Mesothelial cell of epicardium (in vitro differentiated cells): ENCODE measurements at regions not wholly inside any gene's neighbourhood (a gene's known extent, or its start where the extent isn't known, plus 50 kb on each side); places are given as distances from the start of the nearest gene placed in this dataset.
"Not testable (repeated sequence)": the region's sequence is repeated elsewhere in the genome, so short reads cannot be mapped to it uniquely, and the experiment has no call there.

Experiments used
- DNase-seq, 2 experiments: peaks; one replicate each; pipeline ENCODE4 v3.0.0; 2021; ENCODE audit warnings: low spot score in 2 of 2; ENCODE audit not compliant: unreplicated experiment in 2 of 2
- H3K27ac Mint-ChIP-seq: 2 replicates; pipeline ENCODE4 v1.8.0; 2021; ENCODE audit warnings: mixed read lengths
- H3K27me3 Mint-ChIP-seq: 2 replicates; pipeline ENCODE4 v1.8.0; 2021; ENCODE audit warnings: low read depth, mixed read lengths
- H3K36me3 Mint-ChIP-seq: 2 replicates; pipeline ENCODE4 v1.8.0; 2021; ENCODE audit warnings: mixed read lengths
- H3K4me1 Mint-ChIP-seq: 2 replicates; pipeline ENCODE4 v1.8.0; 2021; ENCODE audit warnings: mixed read lengths
- H3K4me3 Mint-ChIP-seq: 2 replicates; pipeline ENCODE4 v1.8.0; 2021; ENCODE audit warnings: mild to moderate bottlenecking, moderate library complexity, mixed read lengths
- H3K9me3 Mint-ChIP-seq: 2 replicates; pipeline ENCODE4 v1.8.0; 2021; ENCODE audit warnings: mixed read lengths
- CTCF ChIP-seq: fragments of 200-600 bp; sonication (generic); IDR thresholded peaks from one replicate; pipeline ENCODE4 v1.5.0; 2021; ENCODE audit warnings: antibody characterized with exemption; ENCODE audit not compliant: unreplicated experiment

GRCh38 chr2:153532140-153532539, 53.6 kb upstream of the RPRM start:
- H3K27me3 Mint-ChIP-seq, result no peaks in the 10 kb centered on the region
- DNase-seq, result no peak
- H3K27ac Mint-ChIP-seq, result no peak overlapping the region
- peaks cover 5% of the 10 kb centered on the region for H3K4me1 Mint-ChIP-seq
- H3K9me3 Mint-ChIP-seq, result peaks cover 21% of the 10 kb centered on the region
- H3K36me3 Mint-ChIP-seq, result no peaks in the 10 kb centered on the region
- H3K4me3 Mint-ChIP-seq, result no peak overlapping the region
- TF ChIP-seq CTCF, result no peak

GRCh38 chr2:153533803-153534202, 55.2 kb upstream of the RPRM start:
- H3K27me3 Mint-ChIP-seq, DNase-seq, H3K36me3 Mint-ChIP-seq, H3K4me1 Mint-ChIP-seq, H3K4me3 Mint-ChIP-seq, H3K27ac Mint-ChIP-seq: not testable (repeated sequence)
- peaks cover 23% of the 10 kb centered on the region for H3K9me3 Mint-ChIP-seq

GRCh38 chr2:153534590-153534989, 56.0 kb upstream of the RPRM start:
- H3K27ac Mint-ChIP-seq, H3K27me3 Mint-ChIP-seq: not testable (repeated sequence)

GRCh38 chr2:153536115-153536514, 57.6 kb upstream of the RPRM start:
- H3K27ac Mint-ChIP-seq, result peak overlapping the region; percentile 56
- H3K36me3 Mint-ChIP-seq, result peaks cover under 1% of the 10 kb centered on the region
- H3K4me3 Mint-ChIP-seq, result no peak overlapping the region
- peaks cover 5% of the 10 kb centered on the region for H3K4me1 Mint-ChIP-seq
- no peaks in the 10 kb centered on the region for H3K27me3 Mint-ChIP-seq
- H3K9me3 Mint-ChIP-seq, result peaks cover 19% of the 10 kb centered on the region
- TF ChIP-seq CTCF, result no peak
- no peak for DNase-seq

More at GRCh38 chr2:153534590-153534989, 56.0 kb upstream of the RPRM start:
- H3K4me1 Mint-ChIP-seq, DNase-seq, H3K4me3 Mint-ChIP-seq, H3K36me3 Mint-ChIP-seq: not testable (repeated sequence)
- H3K9me3 Mint-ChIP-seq, result peaks cover 17% of the 10 kb centered on the region

GRCh38 chr2:153538102-153538501, 59.5 kb upstream of the RPRM start:
- H3K4me3 Mint-ChIP-seq, result not testable (repeated sequence)

GRCh38 chr2:153543635-153544071, 65.1 kb upstream of the RPRM start:
- peaks cover 3% of the 10 kb centered on the region for H3K36me3 Mint-ChIP-seq
- TF ChIP-seq CTCF, result no peak
- no peaks in the 10 kb centered on the region for H3K27me3 Mint-ChIP-seq
- DNase-seq, result no peak
- H3K9me3 Mint-ChIP-seq, result peaks cover 11% of the 10 kb centered on the region
- no peak overlapping the region for H3K4me3 Mint-ChIP-seq
- no peaks in the 10 kb centered on the region for H3K4me1 Mint-ChIP-seq
- H3K27ac Mint-ChIP-seq, result no peak overlapping the region

More at GRCh38 chr2:153538102-153538501, 59.5 kb upstream of the RPRM start:
- not testable (repeated sequence) for DNase-seq, H3K36me3 Mint-ChIP-seq, H3K27me3 Mint-ChIP-seq, H3K27ac Mint-ChIP-seq, H3K4me1 Mint-ChIP-seq
- H3K9me3 Mint-ChIP-seq, result peaks cover 21% of the 10 kb centered on the region

- H3K4me3 Mint-ChIP-seq, result no peak overlapping the region
- H3K27me3 Mint-ChIP-seq, result no peaks in the 10 kb centered on the region
- H3K9me3 Mint-ChIP-seq, result peaks cover 3% of the 10 kb centered on the region
- no peak for DNase-seq
- H3K27ac Mint-ChIP-seq, result no peak overlapping the region
- no peaks in the 10 kb centered on the region for H3K4me1 Mint-ChIP-seq
- no peak for TF ChIP-seq CTCF
- peaks cover under 1% of the 10 kb centered on the region for H3K36me3 Mint-ChIP-seq
These were observed 67.8 kb upstream of the RPRM start for GRCh38 chr2:153546358-153546757.
